Spleen (tissue), 7 donors: ENCODE measurements at regions not wholly inside any gene's neighbourhood (a gene's known extent, or its start where the extent isn't known, plus 50 kb on each side); places are given as distances from the start of the nearest gene placed in this dataset.

Source experiments
- CTCF ChIP-seq, 11 experiments: fragments of 200-600 bp in 7 of 11; fragments of 450-650 bp in 4 of 11; sonication (generic) in 4 of 11; IDR thresholded peaks in 8 of 11; conservative IDR thresholded peaks in 3 of 11; 1 replicate in 7 of 11; 2 replicates in 4 of 11; pipeline versions ENCODE4 v1.4.0 to v1.8.0; 2016 to 2021; ENCODE audit warnings: antibody characterized with exemption in 11 of 11, inconsistent platforms in 4 of 11, mild to moderate bottlenecking in 1 of 11
- POLR2A ChIP-seq, 3 donors: fragments of 450-650 bp; IDR thresholded peaks; one replicate each; pipeline ENCODE4 v1.5.1; 2017; ENCODE audit warnings: antibody characterized with exemption in 3 of 3, mild to moderate bottlenecking in 1 of 3
- donor health status: DM: no; HTN: no; CAD: no; lungs with moderate emphysema.
- donor health status: DM: no; HTN: no; CAD: no.
- donor health status: DM: no; HTN: no; CAD: no.

DNA sequence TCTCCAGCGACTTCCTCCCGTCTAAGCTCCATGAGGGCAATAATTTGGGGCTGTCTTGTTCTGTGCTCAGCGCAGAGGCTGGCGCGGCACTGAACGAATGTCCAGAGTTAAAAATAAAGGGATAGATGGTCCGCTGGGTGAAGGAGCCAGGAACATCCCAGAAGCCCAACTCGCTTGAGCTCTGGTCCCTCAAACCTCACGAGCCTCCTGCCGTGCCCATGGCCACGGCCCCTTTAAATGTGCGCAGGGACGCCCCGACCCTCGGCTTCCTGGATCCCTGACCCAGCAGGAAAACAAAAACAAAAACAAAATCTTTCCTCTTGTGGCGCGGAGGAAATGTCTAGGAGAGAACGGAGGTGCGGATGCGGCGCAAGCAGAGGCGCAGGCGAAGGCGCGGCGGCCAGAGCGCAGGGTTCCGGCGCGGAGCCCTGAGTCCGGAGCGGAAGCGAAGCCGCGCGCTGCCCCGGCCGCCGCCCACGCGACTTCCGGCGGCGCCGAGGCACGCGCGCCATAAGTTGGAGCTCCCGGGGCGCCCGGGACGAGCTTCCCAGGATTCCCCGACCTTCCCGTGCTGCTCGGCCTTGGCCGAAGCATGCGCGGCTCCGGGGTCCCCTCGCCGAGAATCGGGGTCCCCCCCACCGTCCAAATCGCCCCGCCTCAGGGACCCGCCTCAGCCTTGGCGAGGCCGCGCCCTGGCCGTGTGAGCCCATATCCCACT is 52.9 kb upstream of the WNT7A start:
- TF ChIP-seq CTCF (IDR thresholded peaks at IDR 0.05 in 8 of 11, conservative IDR thresholded peaks at IDR 0.05 in 3 of 11) = no peak
- TF ChIP-seq POLR2A (IDR thresholded peaks at IDR 0.05) = no peak
